H1 (cell line): ENCODE measurements at regions not wholly inside any gene's neighbourhood (a gene's known extent, or its start where the extent isn't known, plus 50 kb on each side); places are given as distances from the start of the nearest gene placed in this dataset.

Experiments
- CTCF ChIA-PET: fragments of 300-600 bp; sonication (Branson Sonifier 250); formaldehyde crosslinking; loops from one replicate; lab custom pipeline; 2021; ENCODE audit not compliant: partially characterized antibody; lab: Charles Lee
- POLR2A ChIA-PET: fragments of 300-600 bp; sonication (Branson Sonifier 250); formaldehyde crosslinking; loops from one replicate; lab custom pipeline; 2021; ENCODE audit warnings: inconsistent platforms; ENCODE audit not compliant: partially characterized antibody; lab: Charles Lee
- DNase-seq, 2 experiments: peaks; one replicate each; pipeline versions ENCODE4 v3.0.0 to v3.0.0-alpha.2; 2010 to 2022; ENCODE audit warnings: low spot score in 2 of 2, low read depth in 1 of 2, mixed read lengths in 1 of 2
- FAIRE-seq: peaks from 2 replicates; lab custom pipeline; 2011; peaks lifted over from hg19 to GRCh38; lab: Jason Lieb, UNC
- H2AFZ ChIP-seq: 2 replicates; pipeline ENCODE4 v1.8.1; 2012; ENCODE audit warnings: low read length, inconsistent platforms
- H2AK5ac ChIP-seq: 2 replicates; pipeline ENCODE4 v1.6.1; 2013; ENCODE audit warnings: low read depth, low read length
- H2BK120ac ChIP-seq: replicated peaks from 2 replicates; pipeline ENCODE3; 2013; ENCODE audit warnings: low read depth, low read length, inconsistent platforms
- H2BK12ac ChIP-seq: 2 replicates; pipeline ENCODE4 v1.6.1; 2013; ENCODE audit warnings: low read depth, low read length
- H2BK15ac ChIP-seq: 2 replicates; pipeline ENCODE4 v1.6.1; 2013; ENCODE audit warnings: low read length
- H2BK20ac ChIP-seq: 2 replicates; pipeline ENCODE4 v1.6.1; 2013; ENCODE audit warnings: low read length
- H2BK5ac ChIP-seq: 2 replicates; pipeline ENCODE4 v1.6.1; 2013; ENCODE audit warnings: low read depth, low read length
- H3K14ac ChIP-seq: 2 replicates; pipeline ENCODE4 v1.6.1; 2013; ENCODE audit warnings: inconsistent platforms; ENCODE audit not compliant: insufficient read length
- H3K18ac ChIP-seq: 2 replicates; pipeline ENCODE4 v1.6.1; 2013; ENCODE audit warnings: low read length; ENCODE audit errors: extremely low read depth
- H3K23ac ChIP-seq: 2 replicates; pipeline ENCODE4 v1.6.1; 2013; ENCODE audit warnings: inconsistent platforms; ENCODE audit not compliant: insufficient read length
- H3K23me2 ChIP-seq: 2 replicates; pipeline ENCODE4 v1.6.1; 2013; ENCODE audit warnings: low read depth, low read length
- H3K27ac ChIP-seq: 2 replicates; pipeline ENCODE4 v1.6.1; 2011; ENCODE audit warnings: low read depth, low read length, inconsistent platforms
- H3K27me3 ChIP-seq, 4 experiments: replicated peaks in 1 of 4; 1 replicate in 1 of 4; 2 replicates in 3 of 4; pipeline versions ENCODE4 v1.6.1 to v1.8.1; 2011 to 2013; ENCODE audit warnings: low read length in 3 of 4, mild to moderate bottlenecking in 3 of 4, inconsistent platforms in 2 of 4, mixed read lengths in 2 of 4, moderate library complexity in 1 of 4; ENCODE audit not compliant: control insufficient read depth in 3 of 4, insufficient read depth in 3 of 4; ENCODE audit errors: extremely low read depth in 1 of 4
- H3K36me3 ChIP-seq, 4 experiments: 2 replicates each; pipeline versions ENCODE4 v1.6.1 to v1.8.1; 2011 to 2013; ENCODE audit warnings: mild to moderate bottlenecking in 4 of 4, low read length in 3 of 4, moderate library complexity in 2 of 4, control low read depth in 1 of 4, inconsistent platforms in 1 of 4; ENCODE audit not compliant: insufficient read depth in 4 of 4, control insufficient read depth in 2 of 4
- H3K4ac ChIP-seq: replicated peaks from 2 replicates; pipeline ENCODE3; 2013; ENCODE audit warnings: low read length, low read depth, mixed read lengths, inconsistent platforms; ENCODE audit not compliant: insufficient read length
- H3K4me1 ChIP-seq, 4 experiments: replicated peaks in 1 of 4; 1 replicate in 1 of 4; 2 replicates in 3 of 4; pipeline versions ENCODE4 v1.6.1 to v1.8.1; 2011 to 2013; ENCODE audit warnings: low read length in 3 of 4, inconsistent platforms in 2 of 4, mixed read lengths in 1 of 4; ENCODE audit not compliant: insufficient read depth in 4 of 4, control insufficient read depth in 3 of 4
- H3K4me2 ChIP-seq, 2 experiments: 2 replicates each; pipeline versions ENCODE4 v1.6.1 to v1.8.1; 2011 to 2013; ENCODE audit warnings: low read depth in 2 of 2, low read length in 2 of 2, control low read depth in 1 of 2, inconsistent platforms in 1 of 2, mild to moderate bottlenecking in 1 of 2; ENCODE audit not compliant: insufficient read depth in 1 of 2
- H3K4me3 ChIP-seq, 4 experiments: fragments of 200-600, 300-600 bp in 1 of 4; sonication (generic), shearing (Covaris generic), sonication (Bioruptor Twin) in 1 of 4; 2 replicates each; pipeline versions ENCODE4 v1.5.1 to v1.8.1; 2011 to 2016; ENCODE audit warnings: low read length in 4 of 4, low read depth in 3 of 4, control low read depth in 2 of 4, inconsistent platforms in 2 of 4, mild to moderate bottlenecking in 2 of 4, mixed read lengths in 1 of 4, moderate library complexity in 1 of 4; ENCODE audit not compliant: insufficient read depth in 2 of 4; ENCODE audit errors: extremely low read depth in 1 of 4
- H3K56ac ChIP-seq: replicated peaks from 2 replicates; pipeline ENCODE3; 2013; ENCODE audit warnings: low read depth, mild to moderate bottlenecking, mixed read lengths, low read length, inconsistent platforms; ENCODE audit not compliant: insufficient read length
- H3K79me1 ChIP-seq: 2 replicates; pipeline ENCODE4 v1.6.1; 2013; ENCODE audit warnings: low read depth, low read length, control low read depth
- H3K79me2 ChIP-seq, 2 experiments: 2 replicates each; pipeline versions ENCODE4 v1.6.1 to v1.8.1; 2012 to 2013; ENCODE audit warnings: low read length in 2 of 2, mild to moderate bottlenecking in 2 of 2, inconsistent platforms in 1 of 2; ENCODE audit not compliant: insufficient read depth in 2 of 2, control insufficient read depth in 1 of 2
- H3K9ac ChIP-seq, 4 experiments: replicated peaks in 1 of 4; 1 replicate in 1 of 4; 2 replicates in 3 of 4; pipeline versions ENCODE4 v1.6.1 to v1.8.1; 2011 to 2013; ENCODE audit warnings: low read depth in 3 of 4, low read length in 3 of 4, control low read depth in 2 of 4, mild to moderate bottlenecking in 2 of 4, moderate library complexity in 2 of 4, inconsistent platforms in 1 of 4; ENCODE audit errors: extremely low read depth in 1 of 4
- H3K9me3 ChIP-seq, 2 experiments: 2 replicates each; pipeline versions ENCODE4 v1.6.1 to v1.8.1; 2012 to 2013; ENCODE audit warnings: mild to moderate bottlenecking in 2 of 2, moderate library complexity in 2 of 2, control low read depth in 1 of 2, inconsistent platforms in 1 of 2, low read depth in 1 of 2, low read length in 1 of 2, mixed read lengths in 1 of 2; ENCODE audit not compliant: insufficient read depth in 2 of 2
- H4K20me1 ChIP-seq, 2 experiments: replicated peaks in 1 of 2; 2 replicates each; pipeline versions ENCODE3 to v1.8.1; 2011 to 2013; ENCODE audit warnings: inconsistent platforms in 2 of 2, low read length in 2 of 2, mild to moderate bottlenecking in 1 of 2; ENCODE audit not compliant: insufficient read depth in 2 of 2, control insufficient read depth in 1 of 2
- H4K5ac ChIP-seq: 2 replicates; pipeline ENCODE4 v1.6.1; 2013; ENCODE audit warnings: low read length, low read depth, mixed read lengths, inconsistent platforms; ENCODE audit not compliant: insufficient read length
- H4K8ac ChIP-seq: 2 replicates; pipeline ENCODE4 v1.8.0; 2013; ENCODE audit warnings: mild to moderate bottlenecking, moderate library complexity, low read length, inconsistent platforms; ENCODE audit not compliant: insufficient read depth; ENCODE audit errors: extremely low read depth
- H4K91ac ChIP-seq: replicated peaks from 2 replicates; pipeline ENCODE3; 2013; ENCODE audit warnings: low read length, mixed read lengths, inconsistent platforms; ENCODE audit not compliant: insufficient read length
- EP300 ChIP-seq, 2 experiments: IDR thresholded peaks; 1 replicate in 1 of 2; 2 replicates in 1 of 2; pipeline ENCODE4 v1.6.1; 2011 to 2012; ENCODE audit warnings: low read depth in 2 of 2, low read length in 2 of 2, mild to moderate bottlenecking in 2 of 2, borderline replicate concordance in 1 of 2, inconsistent platforms in 1 of 2, moderate library complexity in 1 of 2
- FOSL1 ChIP-seq: IDR thresholded peaks from 2 replicates; pipeline ENCODE4 v1.6.1; 2011; ENCODE audit warnings: mild to moderate bottlenecking, low read depth, low read length, moderate library complexity; ENCODE audit not compliant: insufficient read depth
- GABPA ChIP-seq: IDR thresholded peaks from 2 replicates; pipeline ENCODE4 v1.6.1; 2011; ENCODE audit warnings: mild to moderate bottlenecking, low read length, moderate library complexity, borderline replicate concordance; ENCODE audit not compliant: insufficient read depth
- HDAC6 ChIP-seq: IDR thresholded peaks from one replicate; pipeline ENCODE4 v1.7.1; 2012; ENCODE audit warnings: low read depth, mild to moderate bottlenecking, inconsistent platforms, low read length, moderate library complexity
- JUN ChIP-seq: IDR thresholded peaks from 2 replicates; pipeline ENCODE4 v1.6.1; 2011; ENCODE audit warnings: low read depth, mild to moderate bottlenecking, improper control_type of control experiment, low read length
- RFX5 ChIP-seq: IDR thresholded peaks from 2 replicates; pipeline ENCODE4 v1.6.1; 2011; ENCODE audit warnings: low read depth, low read length, improper control_type of control experiment, borderline replicate concordance
- SIRT6 ChIP-seq: IDR thresholded peaks from one replicate; pipeline ENCODE4 v1.7.1; 2012; ENCODE audit warnings: low read length, inconsistent platforms
- SIX5 ChIP-seq: IDR thresholded peaks from 2 replicates; pipeline ENCODE4 v1.6.1; 2011; ENCODE audit warnings: mild to moderate bottlenecking, low read depth, low read length
- WGBS, 2 experiments: shearing (Covaris generic) in 1 of 2; methylation state at CpG; one replicate each; pipeline versions ENCODE4 v1.1.6 to v1.1.7; 2013 to 2015; ENCODE audit warnings: low lambda C conversion rate in 2 of 2, mixed read lengths in 2 of 2, inconsistent platforms in 1 of 2, low coverage in 1 of 2, missing lambda C conversion rate in 1 of 2; ENCODE audit not compliant: insufficient replicate concordance in 2 of 2, insufficient coverage in 1 of 2, insufficient read length in 1 of 2; ENCODE audit errors: extremely low coverage in 1 of 2, missing lambda C conversion rate in 1 of 2; 5-methylcytosine and 5-hydroxymethylcytosine counted together
- TF ChIP-seq, protein P1 (sequence below): IDR thresholded peaks from 2 replicates; pipeline ENCODE4 v1.6.1; 2011; ENCODE audit warnings: low read length, improper control_type of control experiment
- TF ChIP-seq, protein P2 (sequence below), 3 experiments: IDR thresholded peaks; 1 replicate in 2 of 3; 2 replicates in 1 of 3; pipeline versions ENCODE4 v1.5.1 to v1.6.1; 2011; ENCODE audit warnings: low read length in 3 of 3, mild to moderate bottlenecking in 3 of 3, inconsistent platforms in 2 of 3, low read depth in 1 of 3, moderate library complexity in 1 of 3; ENCODE audit not compliant: insufficient read depth in 1 of 3; ENCODE audit errors: control extremely low read depth in 1 of 3

DNA sequence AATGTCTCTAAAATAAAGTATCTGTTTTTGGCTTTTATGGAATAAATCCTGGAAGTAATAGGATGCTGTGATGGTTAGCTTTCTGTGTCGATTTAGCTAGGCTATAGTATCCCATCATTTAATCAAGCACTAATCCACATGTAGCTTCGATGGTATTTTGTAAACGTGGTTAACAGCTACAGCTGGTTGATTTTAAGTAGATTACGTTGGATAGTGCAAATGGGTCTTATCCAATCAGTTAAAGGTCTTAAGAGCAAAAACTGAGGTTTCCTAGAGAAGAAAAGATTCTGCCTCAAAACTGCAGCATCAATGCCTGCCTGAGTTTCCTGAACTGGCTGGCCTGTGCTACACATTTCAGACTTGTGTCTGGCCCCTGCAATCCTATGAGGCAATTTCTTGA, 314.2 kb upstream of the SORL1-AS1 start:
- Histone ChIP-seq H2BK5ac (no peak overlapping the region), H3K27ac (no peak overlapping the region), H3K4me1 (no peaks in the 10 kb centered on the region), H2AFZ (no peak overlapping the region), H3K9ac (no peak overlapping the region), H4K91ac (no peak overlapping the region), H3K14ac (no peak overlapping the region), H3K36me3 (no peaks in the 10 kb centered on the region), H3K4me2 (no peak overlapping the region), H4K8ac (no peak overlapping the region), H4K20me1 (peaks cover 0 to 1% of the 10 kb centered on the region in 2 experiments), H2BK15ac (no peak overlapping the region), H2AK5ac (no peak overlapping the region), H3K56ac (no peak overlapping the region), H3K23me2 (no peaks in the 10 kb centered on the region), H3K79me1 (no peaks in the 10 kb centered on the region), H3K18ac (no peak overlapping the region), H3K4me3 (no peak overlapping the region), H2BK120ac (no peak overlapping the region), H2BK20ac (no peak overlapping the region), H3K9me3 (no peaks in the 10 kb centered on the region), H2BK12ac (no peak overlapping the region), H4K5ac (no peak overlapping the region), H3K4ac (no peak overlapping the region), H3K27me3 (no peaks in the 10 kb centered on the region; a peak in 1 of 7 replicates), H3K23ac (no peak overlapping the region), H3K79me2 (no peaks in the 10 kb centered on the region)
- 85% methylated on average over 4 of the region's 4 CpGs; no CpG with 5 or more reads in 1 of the 2 experiments for WGBS, 2 experiments
- no peak for FAIRE-seq
- DNase-seq = no peak
- ChIA-PET CTCF (interaction anchor here (1.2 kb wide), 1 partner anchor 10 kb away, joined by 4 read pairs; no protein-coding TSS in a partner anchor), POLR2A (no interaction called here)
- no peak for TF ChIP-seq RFX5
- no peak for TF ChIP-seq EP300 (IDR thresholded peaks at IDR 0.05; ENCODE audit: borderline replicate concordance in 1 of 2, low read depth in 2 of 2, low read length in 2 of 2)
- no peak for TF ChIP-seq SIX5
- no peak for TF ChIP-seq SIRT6
- no peak for TF ChIP-seq JUN
- TF ChIP-seq, protein P1, sequence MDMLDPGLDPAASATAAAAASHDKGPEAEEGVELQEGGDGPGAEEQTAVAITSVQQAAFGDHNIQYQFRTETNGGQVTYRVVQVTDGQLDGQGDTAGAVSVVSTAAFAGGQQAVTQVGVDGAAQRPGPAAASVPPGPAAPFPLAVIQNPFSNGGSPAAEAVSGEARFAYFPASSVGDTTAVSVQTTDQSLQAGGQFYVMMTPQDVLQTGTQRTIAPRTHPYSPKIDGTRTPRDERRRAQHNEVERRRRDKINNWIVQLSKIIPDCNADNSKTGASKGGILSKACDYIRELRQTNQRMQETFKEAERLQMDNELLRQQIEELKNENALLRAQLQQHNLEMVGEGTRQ = no peak
- no peak for TF ChIP-seq HDAC6
- no peak for TF ChIP-seq FOSL1
- TF ChIP-seq GABPA = no peak
- TF ChIP-seq, protein P2, sequence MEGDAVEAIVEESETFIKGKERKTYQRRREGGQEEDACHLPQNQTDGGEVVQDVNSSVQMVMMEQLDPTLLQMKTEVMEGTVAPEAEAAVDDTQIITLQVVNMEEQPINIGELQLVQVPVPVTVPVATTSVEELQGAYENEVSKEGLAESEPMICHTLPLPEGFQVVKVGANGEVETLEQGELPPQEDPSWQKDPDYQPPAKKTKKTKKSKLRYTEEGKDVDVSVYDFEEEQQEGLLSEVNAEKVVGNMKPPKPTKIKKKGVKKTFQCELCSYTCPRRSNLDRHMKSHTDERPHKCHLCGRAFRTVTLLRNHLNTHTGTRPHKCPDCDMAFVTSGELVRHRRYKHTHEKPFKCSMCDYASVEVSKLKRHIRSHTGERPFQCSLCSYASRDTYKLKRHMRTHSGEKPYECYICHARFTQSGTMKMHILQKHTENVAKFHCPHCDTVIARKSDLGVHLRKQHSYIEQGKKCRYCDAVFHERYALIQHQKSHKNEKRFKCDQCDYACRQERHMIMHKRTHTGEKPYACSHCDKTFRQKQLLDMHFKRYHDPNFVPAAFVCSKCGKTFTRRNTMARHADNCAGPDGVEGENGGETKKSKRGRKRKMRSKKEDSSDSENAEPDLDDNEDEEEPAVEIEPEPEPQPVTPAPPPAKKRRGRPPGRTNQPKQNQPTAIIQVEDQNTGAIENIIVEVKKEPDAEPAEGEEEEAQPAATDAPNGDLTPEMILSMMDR (IDR thresholded peaks at IDR 0.05; ENCODE audit: control extremely low read depth in 1 of 3, insufficient read depth in 1 of 3, low read depth in 1 of 3, low read length in 3 of 3) = no peak
